Activated T-helper 1 cell treated with anti-CD3 and anti-CD28 coated beads, Interleukin-12 subunit alpha, Interleukin-12 subunit beta, Interleukin-2, Interleukin-4 antibody, amounts not matched to agents 30 ng/mL and 10 ng/mL and 1 ng/mL, durations not matched to agents 14 hours and 24 hours and 36 hours (primary cell): ENCODE measurements at regions not wholly inside any gene's neighbourhood (a gene's known extent, or its start where the extent isn't known, plus 50 kb on each side); places are given as distances from the start of the nearest gene placed in this dataset.

ENCODE experiments used
- DNase-seq: peaks from one replicate; pipeline ENCODE4 v3.0.0; 2021; ENCODE audit warnings: low spot score
- H3K27ac Mint-ChIP-seq: one replicate; pipeline ENCODE4 v1.8.0; 2021; ENCODE audit warnings: mild to moderate bottlenecking, mixed read lengths
- H3K27me3 Mint-ChIP-seq: one replicate; pipeline ENCODE4 v1.8.0; 2022; ENCODE audit warnings: mild to moderate bottlenecking, moderate library complexity, mixed read lengths; ENCODE audit not compliant: insufficient read depth
- H3K36me3 Mint-ChIP-seq: one replicate; pipeline ENCODE4 v1.8.0; 2021; ENCODE audit warnings: low read depth, mixed read lengths
- H3K4me1 Mint-ChIP-seq: one replicate; pipeline ENCODE4 v1.8.0; 2021; ENCODE audit warnings: low read depth, mixed read lengths
- H3K4me3 Mint-ChIP-seq: one replicate; pipeline ENCODE4 v1.8.0; 2021; ENCODE audit warnings: mild to moderate bottlenecking, moderate library complexity, mixed read lengths
- H3K9me3 Mint-ChIP-seq: one replicate; pipeline ENCODE4 v1.8.0; 2021; ENCODE audit warnings: mixed read lengths
- intact Hi-C: fragments of 100-400 bp; cut with micrococcal nuclease; formaldehyde crosslinking; loops from one replicate; pipeline ENCODE4 v1.15.1; 2024

- Mint-ChIP-seq H3K27me3 (peaks cover 24% of the 10 kb centered on the region), H3K4me3 (no peak overlapping the region), H3K9me3 (peaks cover 4% of the 10 kb centered on the region), H3K4me1 (peaks cover 29% of the 10 kb centered on the region), H3K27ac (no peak overlapping the region), H3K36me3 (no peaks in the 10 kb centered on the region)
- intact Hi-C loops: loop anchor here (1.0 kb wide), 1 partner anchor 8 kb away; no protein-coding TSS in a partner anchor
- DNase-seq: peak; percentile 21
These were observed 51.3 kb upstream of the FRMD4A start for GRCh38 chr10:14382022-14382421.

DNA sequence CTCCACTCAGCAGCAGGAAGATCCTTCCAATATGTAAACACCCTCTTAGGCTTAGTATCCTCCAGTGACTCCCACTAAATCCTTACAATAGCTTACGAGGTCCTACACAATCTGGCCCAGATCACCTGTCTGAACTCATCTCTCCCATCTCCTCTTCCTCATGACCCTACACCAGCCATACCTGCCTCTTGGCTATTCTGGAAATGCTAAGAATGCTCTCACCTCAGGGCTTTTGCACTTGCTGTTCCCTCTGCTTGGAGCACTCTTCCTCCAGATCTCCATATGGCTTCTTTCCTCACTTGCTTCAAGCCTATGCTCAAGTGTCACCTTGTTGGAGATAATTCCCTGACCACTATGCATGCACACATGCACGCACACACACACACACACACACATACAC, 50.8 kb upstream of the FRMD4A start:
- H3K9me3 Mint-ChIP-seq: no peaks in the 10 kb centered on the region
- intact Hi-C loops: no loop called here
- H3K4me1 Mint-ChIP-seq: peaks cover 29% of the 10 kb centered on the region
- DNase-seq: no peak
- peaks cover 19% of the 10 kb centered on the region for H3K27me3 Mint-ChIP-seq
- H3K27ac Mint-ChIP-seq: no peak overlapping the region
- H3K4me3 Mint-ChIP-seq: no peak overlapping the region
- no peaks in the 10 kb centered on the region for H3K36me3 Mint-ChIP-seq

- no peak for DNase-seq
- intact Hi-C loops: no loop called here
- Mint-ChIP-seq H3K4me1 (peaks cover 22% of the 10 kb centered on the region), H3K9me3 (no peaks in the 10 kb centered on the region), H3K27me3 (peaks cover 18% of the 10 kb centered on the region), H3K27ac (no peak overlapping the region), H3K36me3 (no peaks in the 10 kb centered on the region), H3K4me3 (no peak overlapping the region)
These were observed 50.0 kb upstream of the FRMD4A start for GRCh38 chr10:14380746-14381145.
